Urothelium cell line (cell line): ENCODE measurements at regions not wholly inside any gene's neighbourhood (a gene's known extent, or its start where the extent isn't known, plus 50 kb on each side); places are given as distances from the start of the nearest gene placed in this dataset.
"Not testable (repeated sequence)": the region's sequence is repeated elsewhere in the genome, so short reads cannot be mapped to it uniquely, and the experiment has no call there.

Experiments used
- DNase-seq: peaks from one replicate; pipeline ENCODE4 v3.0.0; 2011; ENCODE audit warnings: low spot score, mixed read lengths
- FAIRE-seq: peaks from 2 replicates; lab custom pipeline; 2011; peaks lifted over from hg19 to GRCh38; lab: Jason Lieb, UNC

- FAIRE-seq (no peak), DNase-seq (no peak)
Measured at GRCh38 chrX:122596998-122597397, 587.1 kb upstream of the GRIA3 start.

- FAIRE-seq (no peak), DNase-seq (no peak)
Measured at GRCh38 chrX:122622795-122623194, 561.3 kb upstream of the GRIA3 start.

DNA sequence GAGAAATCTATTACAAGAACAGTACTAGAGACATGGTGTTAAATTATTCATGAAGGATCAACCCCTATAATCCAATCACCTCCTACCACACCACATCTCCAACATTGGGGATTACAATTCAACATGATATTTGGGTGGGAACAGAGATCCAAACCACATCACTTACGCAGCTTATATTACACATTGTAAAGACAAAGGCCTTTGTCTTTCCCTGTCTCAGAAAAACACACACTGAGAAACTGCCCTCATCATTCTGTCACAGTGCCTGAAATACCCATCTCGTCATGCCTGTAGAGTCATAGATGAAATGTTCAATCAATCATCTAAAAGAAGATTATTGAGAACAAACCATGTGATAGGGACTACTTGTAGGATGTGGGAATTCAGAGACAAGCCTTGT, 558.8 kb upstream of the GRIA3 start:
- no peak for FAIRE-seq
- no peak for DNase-seq

- FAIRE-seq: no peak
- no peak for DNase-seq
Measured at GRCh38 chrX:122625821-122626220, 558.3 kb upstream of the GRIA3 start.

GRCh38 chrX:122626871-122627270, 557.2 kb upstream of the GRIA3 start:
- no peak for DNase-seq
- FAIRE-seq: no peak

GRCh38 chrX:122641136-122641535, 542.9 kb upstream of the GRIA3 start:
- no peak for DNase-seq
- FAIRE-seq: no peak

GRCh38 chrX:122641826-122642225, 542.3 kb upstream of the GRIA3 start:
- FAIRE-seq (no peak), DNase-seq (no peak)

- not testable (repeated sequence) for FAIRE-seq, DNase-seq
Measured at GRCh38 chrX:122655256-122655655, 528.8 kb upstream of the GRIA3 start.

DNA sequence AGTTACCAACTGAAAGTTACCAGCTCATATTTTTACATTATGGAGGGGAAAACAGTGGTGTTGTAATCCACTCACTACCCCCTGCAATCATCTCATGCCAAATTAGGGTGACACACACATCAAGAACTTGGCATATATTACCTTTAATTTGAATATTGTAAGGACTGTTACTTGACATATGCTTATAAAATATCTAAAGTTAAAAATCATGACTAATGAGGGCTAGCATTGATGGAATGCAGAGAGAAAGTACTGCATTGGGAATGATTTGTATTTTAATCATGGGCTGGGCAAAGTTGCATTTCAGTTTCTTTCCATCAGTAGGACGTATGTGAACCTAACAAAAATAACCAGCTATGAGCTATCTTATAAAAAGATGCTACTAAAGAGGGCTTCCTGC, 517.5 kb upstream of the GRIA3 start:
- no peak for FAIRE-seq
- DNase-seq: no peak

- DNase-seq: no peak
- no peak for FAIRE-seq
Measured at GRCh38 chrX:122667667-122668066, 516.4 kb upstream of the GRIA3 start.

DNA sequence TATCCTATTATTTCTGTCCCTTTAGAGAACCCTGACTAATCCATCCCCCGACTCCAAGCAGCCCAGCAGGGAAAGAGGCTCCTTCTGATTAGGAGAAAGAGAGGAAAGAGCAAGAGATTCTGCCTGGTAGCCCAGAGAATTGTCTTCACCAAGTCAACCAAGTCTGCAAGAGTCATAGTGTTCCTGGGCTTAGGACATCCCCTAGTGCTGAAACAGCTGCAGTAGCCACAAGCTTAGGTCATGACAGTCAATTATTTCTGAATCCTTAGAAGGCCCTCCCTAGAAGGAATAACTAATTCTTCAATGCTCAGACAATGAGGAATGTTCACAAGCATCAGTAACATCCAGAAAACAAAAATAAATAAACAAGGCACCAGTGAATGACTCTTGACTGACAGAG, 480.3 kb upstream of the GRIA3 start:
- FAIRE-seq (no peak), DNase-seq (no peak)

DNA sequence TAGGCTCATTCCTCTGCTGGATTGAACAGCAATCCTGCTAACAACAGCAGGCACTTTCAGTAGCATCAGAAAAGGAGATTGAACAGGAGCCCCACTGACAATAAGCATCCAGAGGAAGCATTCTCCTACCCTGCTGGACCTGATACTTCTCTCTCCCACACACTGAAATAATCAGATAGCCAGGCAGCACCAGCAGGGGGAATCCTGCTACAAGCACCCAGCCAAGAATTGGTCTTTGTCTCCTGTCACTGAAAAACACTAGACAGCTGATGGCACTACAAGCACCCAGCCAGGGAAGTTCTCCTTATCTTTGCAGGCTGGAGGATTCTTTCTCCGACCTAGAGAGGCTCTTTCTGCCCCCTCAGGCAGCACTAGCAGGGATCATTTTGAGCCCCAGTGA, 444.3 kb upstream of the GRIA3 start:
- FAIRE-seq (no peak), DNase-seq (no peak)

GRCh38 chrX:122770581-122770980, 413.5 kb upstream of the GRIA3 start:
- FAIRE-seq (no peak), DNase-seq (no peak)

GRCh38 chrX:122771933-122772332, 412.1 kb upstream of the GRIA3 start:
- DNase-seq: no peak

GRCh38 chrX:122777766-122778165, 406.3 kb upstream of the GRIA3 start:
- DNase-seq (no peak), FAIRE-seq (no peak)

More at GRCh38 chrX:122771933-122772332, 412.1 kb upstream of the GRIA3 start:
- FAIRE-seq: no peak

GRCh38 chrX:122783918-122784317, 400.2 kb upstream of the GRIA3 start:
- FAIRE-seq: no peak
- DNase-seq: no peak

- no peak for DNase-seq
- FAIRE-seq: no peak
Measured at GRCh38 chrX:122787231-122787630, 396.8 kb upstream of the GRIA3 start.

DNA sequence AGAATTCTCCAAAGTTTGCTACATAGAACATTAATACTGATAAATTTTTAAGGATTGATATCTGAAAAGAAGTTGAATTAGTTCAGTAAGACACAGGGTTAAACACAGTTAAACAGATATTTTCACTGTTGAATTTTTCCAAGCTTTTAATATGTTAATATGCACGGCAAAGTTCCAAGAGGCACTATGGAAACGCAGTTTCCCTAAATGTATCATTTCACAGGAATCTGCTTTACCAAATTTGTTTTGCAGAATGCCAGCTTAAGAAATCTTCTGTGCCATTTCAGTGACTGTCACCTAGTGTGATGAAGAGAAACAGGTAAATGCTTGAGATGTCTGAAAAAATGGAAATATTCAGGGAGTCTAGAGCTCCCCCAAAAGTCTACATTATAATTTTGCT, 395.9 kb upstream of the GRIA3 start:
- DNase-seq: no peak
- FAIRE-seq: no peak

GRCh38 chrX:122790376-122791095, 393.5 kb upstream of the GRIA3 start:
- DNase-seq: no peak
- FAIRE-seq: no peak

DNA sequence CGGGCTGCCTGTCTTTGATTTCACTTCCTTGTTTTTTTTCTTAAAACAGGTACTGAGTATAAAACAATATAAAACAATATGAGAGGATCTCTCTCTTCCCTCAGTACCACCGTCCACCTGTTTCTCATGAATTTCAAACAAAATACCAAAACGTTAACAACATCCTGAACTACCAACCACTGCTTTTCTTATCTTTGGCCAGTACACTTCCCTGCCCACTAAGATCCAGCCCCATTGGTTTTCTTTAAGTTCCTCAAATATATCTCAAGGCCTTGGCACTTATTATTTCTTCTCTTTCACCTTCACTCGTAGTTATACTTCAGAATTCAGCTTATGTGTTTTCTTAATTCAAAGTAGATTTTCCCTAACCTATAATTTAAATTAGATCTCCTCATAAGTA, 370.2 kb upstream of the GRIA3 start:
- FAIRE-seq (no peak), DNase-seq (no peak)

DNA sequence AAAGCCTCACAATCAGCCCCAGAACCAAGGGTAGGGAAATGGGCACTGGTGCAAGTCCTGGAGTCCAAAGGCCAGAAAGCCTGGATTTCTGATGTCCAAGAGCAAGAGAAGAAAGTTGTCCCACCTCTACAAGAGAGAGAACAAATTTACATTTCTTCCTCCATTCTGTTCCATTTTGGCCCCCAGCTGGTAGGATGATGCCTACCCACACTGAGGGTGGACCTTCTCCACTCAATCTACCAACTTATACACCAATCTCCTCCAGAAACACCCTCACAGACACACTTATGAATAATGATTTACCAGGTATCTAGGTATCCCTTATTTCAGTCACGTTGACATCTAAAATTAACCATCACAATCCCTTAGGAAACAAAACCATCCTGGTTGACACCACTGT, 367.8 kb upstream of the GRIA3 start:
- no peak for DNase-seq
- no peak for FAIRE-seq

DNA sequence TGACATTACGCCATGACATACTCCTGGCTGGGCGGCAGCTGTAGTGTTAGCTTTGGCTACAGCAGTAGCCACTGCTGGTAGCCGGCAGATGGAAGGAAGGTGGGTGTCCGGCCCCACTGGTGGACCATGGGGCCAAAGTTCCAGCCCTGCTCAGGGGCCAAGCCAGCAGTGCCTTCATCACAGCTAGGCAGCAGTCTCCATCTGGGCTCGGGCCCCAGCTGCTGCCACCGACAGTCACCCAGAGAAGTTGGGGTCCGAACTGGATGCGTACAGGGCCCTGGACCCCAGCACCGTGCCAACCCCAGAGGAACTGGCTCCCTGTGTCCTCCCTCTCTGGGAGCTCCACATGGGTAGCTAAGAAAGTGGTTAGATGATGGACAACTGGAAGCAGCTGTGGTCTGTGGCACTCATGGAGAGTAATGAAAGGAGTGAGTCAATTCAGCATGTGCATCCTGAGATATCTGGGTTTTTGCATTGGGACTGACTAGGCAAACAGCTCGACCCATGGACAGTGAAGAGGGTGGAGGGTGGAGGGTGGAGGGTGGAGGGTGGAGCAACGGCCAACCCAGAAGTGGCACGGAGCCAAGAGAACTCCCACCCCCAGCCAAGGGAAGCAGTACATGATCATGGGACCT, 366.6 kb upstream of the GRIA3 start:
- FAIRE-seq: no peak

GRCh38 chrX:122818068-122818467, 366.0 kb upstream of the GRIA3 start:
- FAIRE-seq (no peak), DNase-seq (no peak)

More for the DNA sequence above, 366.6 kb upstream of the GRIA3 start:
- DNase-seq: no peak
